HCT116 (cell line): ENCODE measurements at regions not wholly inside any gene's neighbourhood (a gene's known extent, or its start where the extent isn't known, plus 50 kb on each side); places are given as distances from the start of the nearest gene placed in this dataset.

ENCODE experiments used
- ATAC-seq: fragments of 200-7000 bp; cut with Tn5 transposase; 2 replicates; pipeline ENCODE4 v1.9.1; 2020; ENCODE audit warnings: mild to moderate bottlenecking, moderate library complexity
- BruUV-seq: library from RNA; stranded (reverse); fragments of 400-500 nt; replicated peaks from 2 replicates; lab custom pipeline; 2021; lab: Mats Ljungman, UMichigan
- CTCF ChIA-PET: fragments of 300-600 bp; sonication (Branson Sonifier 250); formaldehyde crosslinking; loops from one replicate; lab custom pipeline; 2021; ENCODE audit warnings: antibody characterized with exemption; lab: Charles Lee
- POLR2A ChIA-PET: fragments of 300-600, 350-600 bp; sonication (Branson Sonifier 250); formaldehyde crosslinking; loops from one replicate; lab custom pipeline; 2021; ENCODE audit warnings: antibody characterized with exemption; lab: Charles Lee
- RAD21 ChIA-PET, 2 experiments: fragments of 300-600 bp; sonication (Branson Sonifier 250); formaldehyde crosslinking; loops; one replicate each; lab custom pipeline; 2023; ENCODE audit warnings: low total read pairs in 2 of 2; ENCODE audit not compliant: uncharacterized antibody in 2 of 2, unreplicated experiment in 2 of 2, low non-redundant PET in 1 of 2; lab: Charles Lee
- DNase-seq: peaks from one replicate; pipeline ENCODE4 v3.0.0-alpha.2; 2010; ENCODE audit warnings: low read depth, low spot score
- H2AFZ ChIP-seq: fragments of 200-600 bp; shearing (Covaris generic), sonication (generic); 2 replicates; pipeline ENCODE4 v1.6.1; 2017; ENCODE audit warnings: low read depth, mixed run types, mixed read lengths, antibody characterized with exemption, low read length; ENCODE audit not compliant: poor library complexity, severe bottlenecking
- H3K27ac ChIP-seq: 2 replicates; pipeline ENCODE4 v1.5.1; 2012; ENCODE audit warnings: low read depth, low read length
- H3K27me3 ChIP-seq: fragments of 200-600 bp; sonication (generic); 2 replicates; pipeline ENCODE4 v1.6.1; 2016; ENCODE audit warnings: mixed run types, low read length, mixed read lengths; ENCODE audit not compliant: insufficient read depth
- H3K36me3 ChIP-seq, 2 experiments: fragments of 200-500 bp in 1 of 2; fragments of 200-600 bp in 1 of 2; sonication (Bioruptor generic) in 1 of 2; sonication (generic) in 1 of 2; 2 replicates each; pipeline versions ENCODE4 v1.5.1 to v1.6.1; 2014 to 2016; ENCODE audit warnings: low read length in 2 of 2, inconsistent platforms in 1 of 2, mixed read lengths in 1 of 2, mixed run types in 1 of 2; ENCODE audit not compliant: insufficient read depth in 2 of 2, control insufficient read depth in 1 of 2
- H3K4me1 ChIP-seq, 2 experiments: fragments of 200-600 bp in 1 of 2; sonication (generic) in 1 of 2; 2 replicates each; pipeline versions ENCODE4 v1.5.1 to v1.6.1; 2012 to 2017; ENCODE audit warnings: low read length in 2 of 2, inconsistent platforms in 1 of 2, mild to moderate bottlenecking in 1 of 2, mixed read lengths in 1 of 2, mixed run types in 1 of 2, moderate library complexity in 1 of 2; ENCODE audit not compliant: insufficient read depth in 2 of 2, control insufficient read depth in 1 of 2
- H3K4me2 ChIP-seq: fragments of 200-600 bp; sonication (generic); 2 replicates; pipeline ENCODE4 v1.6.1; 2017; ENCODE audit warnings: mixed run types, low read length, mixed read lengths
- H3K4me3 ChIP-seq, 2 experiments: fragments of 200-600 bp in 1 of 2; sonication (generic) in 1 of 2; replicated peaks in 1 of 2; 2 replicates each; pipeline ENCODE4 v1.5.1; 2011 to 2016; ENCODE audit warnings: low read length in 2 of 2, control low read depth in 1 of 2, low read depth in 1 of 2, mild to moderate bottlenecking in 1 of 2, mixed read lengths in 1 of 2, mixed run types in 1 of 2
- H3K79me2 ChIP-seq: fragments of 200-600 bp; sonication (generic); 2 replicates; pipeline ENCODE4 v1.6.1; 2017; ENCODE audit warnings: mild to moderate bottlenecking, mixed run types, low read length, moderate library complexity, mixed read lengths; ENCODE audit not compliant: insufficient read depth
- H3K9ac ChIP-seq: fragments of 200-600 bp; sonication (generic); 2 replicates; pipeline ENCODE4 v1.6.1; 2016; ENCODE audit warnings: low read length, mixed read lengths
- H3K9me2 ChIP-seq: fragments of 200-600 bp; sonication (generic), shearing (Covaris generic); 2 replicates; pipeline ENCODE4 v1.6.1; 2017; ENCODE audit warnings: mixed run types, mild to moderate bottlenecking, moderate library complexity; ENCODE audit not compliant: insufficient read depth
- H3K9me3 ChIP-seq, 2 experiments: fragments of 200-500 bp in 1 of 2; fragments of 200-600 bp in 1 of 2; sonication (Bioruptor generic) in 1 of 2; sonication (generic) in 1 of 2; 2 replicates each; pipeline ENCODE4 v1.6.1; 2014 to 2017; ENCODE audit warnings: low read length in 2 of 2, mixed read lengths in 2 of 2, inconsistent platforms in 1 of 2, low read depth in 1 of 2, mild to moderate bottlenecking in 1 of 2, mixed run types in 1 of 2, moderate library complexity in 1 of 2; ENCODE audit not compliant: control insufficient read depth in 1 of 2, insufficient read depth in 1 of 2
- H4K20me1 ChIP-seq: fragments of 200-600 bp; sonication (generic), shearing (Covaris generic); 2 replicates; pipeline ENCODE4 v1.6.1; 2017; ENCODE audit warnings: mixed run types, mild to moderate bottlenecking, moderate library complexity; ENCODE audit not compliant: insufficient read depth
- CBX3 ChIP-seq: IDR thresholded peaks from 2 replicates; pipeline ENCODE4 v1.6.1; 2012; ENCODE audit warnings: low read depth
- CEBPB ChIP-seq: IDR thresholded peaks from 2 replicates; pipeline ENCODE4 v1.6.1; 2012; ENCODE audit warnings: low read depth
- EGR1 ChIP-seq: IDR thresholded peaks from 2 replicates; pipeline ENCODE4 v1.6.1; 2012; ENCODE audit warnings: low read depth
- EZH2 ChIP-seq: fragments of 200-600 bp; sonication (generic); IDR thresholded peaks from 2 replicates; pipeline ENCODE4 v1.6.1; 2017; ENCODE audit warnings: antibody characterized with exemption, mixed run types
- EZH2phosphoT487 ChIP-seq: fragments of 200-600 bp; IDR thresholded peaks from 2 replicates; pipeline ENCODE4 v1.6.1; 2018; ENCODE audit warnings: antibody characterized with exemption, borderline replicate concordance
- FOSL1 ChIP-seq: IDR thresholded peaks from 2 replicates; pipeline ENCODE4 v1.6.1; 2012; ENCODE audit warnings: low read depth
- JUND ChIP-seq: IDR thresholded peaks from 2 replicates; pipeline ENCODE4 v1.6.1; 2012
- POLR2AphosphoS5 ChIP-seq: IDR thresholded peaks from 2 replicates; pipeline ENCODE4 v1.6.1; 2011; ENCODE audit warnings: mild to moderate bottlenecking, low read depth, low read length, moderate library complexity
- RAD21 ChIP-seq: IDR thresholded peaks from 2 replicates; pipeline ENCODE4 v1.6.1; 2012; ENCODE audit warnings: low read depth, mild to moderate bottlenecking
- SIN3A ChIP-seq: IDR thresholded peaks from 2 replicates; pipeline ENCODE4 v1.6.1; 2012; ENCODE audit warnings: low read depth
- SP1 ChIP-seq: IDR thresholded peaks from 2 replicates; pipeline ENCODE4 v1.6.1; 2012; ENCODE audit warnings: low read depth
- SRF ChIP-seq: IDR thresholded peaks from 2 replicates; pipeline ENCODE4 v1.6.1; 2012; ENCODE audit warnings: low read depth
- TCF7L2 ChIP-seq: IDR thresholded peaks from 2 replicates; pipeline ENCODE4 v1.7.0; 2011; ENCODE audit warnings: borderline replicate concordance, inconsistent platforms; ENCODE audit not compliant: insufficient read depth, insufficient read length; ENCODE audit errors: extremely low read depth
- YY1 ChIP-seq: IDR thresholded peaks from 2 replicates; pipeline ENCODE4 v1.6.1; 2011; ENCODE audit warnings: low read length, low read depth, moderate library complexity, mild to moderate bottlenecking; ENCODE audit not compliant: insufficient replicate concordance; ENCODE audit errors: extremely low read depth
- ZFX ChIP-seq: fragments of 450-650 bp; IDR thresholded peaks from 2 replicates; pipeline ENCODE4 v1.6.1; 2017
- ZNF274 ChIP-seq: fragments of 200-500 bp; sonication (Bioruptor generic); IDR thresholded peaks from 2 replicates; pipeline ENCODE4 v1.6.1; 2014; ENCODE audit warnings: mild to moderate bottlenecking, low read depth, low read length, inconsistent platforms
- intact Hi-C: fragments of 100-400 bp; cut with micrococcal nuclease; formaldehyde crosslinking; loops from 2 replicates; pipeline ENCODE4 v1.10.0; 2022
- TF ChIP-seq, protein P1 (sequence below): IDR thresholded peaks from 2 replicates; pipeline ENCODE4 v1.6.1; 2012
- TF ChIP-seq, protein P2 (sequence below): IDR thresholded peaks from 2 replicates; pipeline ENCODE4 v1.6.1; 2012
- TF ChIP-seq, protein P3 (sequence below), 3 experiments: fragments of 200-600 bp in 1 of 3; sonication (generic) in 1 of 3; IDR thresholded peaks in 2 of 3; conservative IDR thresholded peaks in 1 of 3; 2 replicates each; pipeline ENCODE4 v1.5.1; 2012 to 2017; ENCODE audit warnings: low read depth in 2 of 3, low read length in 2 of 3, antibody characterized with exemption in 1 of 3, borderline replicate concordance in 1 of 3, control low read depth in 1 of 3, mild to moderate bottlenecking in 1 of 3, mixed read lengths in 1 of 3, mixed run types in 1 of 3, moderate library complexity in 1 of 3; ENCODE audit not compliant: insufficient read depth in 1 of 3

DNA sequence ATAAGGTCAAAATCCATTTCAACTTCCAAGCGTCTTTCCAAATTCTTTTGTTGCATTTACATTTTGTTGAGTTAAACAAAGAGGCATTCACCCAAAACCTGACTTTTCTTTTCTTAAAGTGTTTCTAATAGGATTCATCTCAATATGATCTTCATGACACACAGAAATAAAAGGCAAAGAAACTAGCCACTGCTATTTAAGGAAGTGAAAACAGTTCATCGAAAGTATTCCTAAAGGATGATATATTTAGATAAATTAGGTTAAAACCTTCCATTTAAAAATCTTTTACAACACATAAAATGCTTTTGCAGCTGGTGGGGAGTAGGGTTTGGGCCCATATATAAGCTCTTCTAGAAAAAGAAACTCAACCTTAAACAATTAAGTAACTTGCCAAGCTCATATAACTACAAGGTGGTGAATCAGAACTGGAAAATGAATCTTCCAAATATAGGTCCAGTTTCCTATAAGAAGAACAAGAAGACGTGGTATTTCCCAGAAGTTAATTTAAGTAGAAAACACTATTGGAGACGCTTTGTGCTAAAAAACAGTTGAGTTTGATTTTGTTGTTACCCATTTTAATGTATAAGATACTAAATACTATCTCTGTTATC is 336.0 kb upstream of the HNRNPA3 start:
- BruUV-seq = no TSS peak
- ChIA-PET POLR2A (no interaction called here), CTCF (no interaction called here), RAD21 (no interaction called here)
- DNase-seq = no peak
- Histone ChIP-seq H4K20me1 (no peaks in the 10 kb centered on the region), H3K79me2 (no peaks in the 10 kb centered on the region), H3K4me2 (no peak overlapping the region), H3K9me3 (no peaks in the 10 kb centered on the region), H3K9me2 (no peaks in the 10 kb centered on the region), H2AFZ (no peak overlapping the region), H3K27me3 (no peaks in the 10 kb centered on the region; the same call in 1 of the 2 replicates), H3K4me1 (no peaks in the 10 kb centered on the region), H3K4me3 (no peak overlapping the region), H3K27ac (no peak overlapping the region), H3K9ac (no peak overlapping the region), H3K36me3 (no peaks in the 10 kb centered on the region)
- intact Hi-C loops = no loop called here
- no peak for ATAC-seq
- TF ChIP-seq, protein P1, sequence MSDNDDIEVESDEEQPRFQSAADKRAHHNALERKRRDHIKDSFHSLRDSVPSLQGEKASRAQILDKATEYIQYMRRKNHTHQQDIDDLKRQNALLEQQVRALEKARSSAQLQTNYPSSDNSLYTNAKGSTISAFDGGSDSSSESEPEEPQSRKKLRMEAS = no peak
- TF ChIP-seq ZFX (no peak), EZH2 (no peak), TCF7L2 (no peak), ZNF274 (no peak), JUND (no peak), SRF (no peak), SP1 (no peak), EGR1 (no peak), YY1 (no peak), RAD21 (no peak), CBX3 (no peak), EZH2phosphoT487 (no peak), POLR2AphosphoS5 (no peak), CEBPB (no peak), FOSL1 (no peak), SIN3A (no peak)
- TF ChIP-seq, protein P2, sequence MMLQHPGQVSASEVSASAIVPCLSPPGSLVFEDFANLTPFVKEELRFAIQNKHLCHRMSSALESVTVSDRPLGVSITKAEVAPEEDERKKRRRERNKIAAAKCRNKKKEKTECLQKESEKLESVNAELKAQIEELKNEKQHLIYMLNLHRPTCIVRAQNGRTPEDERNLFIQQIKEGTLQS = no peak
- TF ChIP-seq, protein P3, sequence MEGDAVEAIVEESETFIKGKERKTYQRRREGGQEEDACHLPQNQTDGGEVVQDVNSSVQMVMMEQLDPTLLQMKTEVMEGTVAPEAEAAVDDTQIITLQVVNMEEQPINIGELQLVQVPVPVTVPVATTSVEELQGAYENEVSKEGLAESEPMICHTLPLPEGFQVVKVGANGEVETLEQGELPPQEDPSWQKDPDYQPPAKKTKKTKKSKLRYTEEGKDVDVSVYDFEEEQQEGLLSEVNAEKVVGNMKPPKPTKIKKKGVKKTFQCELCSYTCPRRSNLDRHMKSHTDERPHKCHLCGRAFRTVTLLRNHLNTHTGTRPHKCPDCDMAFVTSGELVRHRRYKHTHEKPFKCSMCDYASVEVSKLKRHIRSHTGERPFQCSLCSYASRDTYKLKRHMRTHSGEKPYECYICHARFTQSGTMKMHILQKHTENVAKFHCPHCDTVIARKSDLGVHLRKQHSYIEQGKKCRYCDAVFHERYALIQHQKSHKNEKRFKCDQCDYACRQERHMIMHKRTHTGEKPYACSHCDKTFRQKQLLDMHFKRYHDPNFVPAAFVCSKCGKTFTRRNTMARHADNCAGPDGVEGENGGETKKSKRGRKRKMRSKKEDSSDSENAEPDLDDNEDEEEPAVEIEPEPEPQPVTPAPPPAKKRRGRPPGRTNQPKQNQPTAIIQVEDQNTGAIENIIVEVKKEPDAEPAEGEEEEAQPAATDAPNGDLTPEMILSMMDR (IDR thresholded peaks at IDR 0.05 in 2 of 3, conservative IDR thresholded peaks at IDR 0.05 in 1 of 3; ENCODE audit: borderline replicate concordance in 1 of 3, insufficient read depth in 1 of 3, low read depth in 2 of 3, low read length in 2 of 3) = no peak
